ENCODE measurements at regions not wholly inside any gene's neighbourhood (a gene's known extent, or its start where the extent isn't known, plus 50 kb on each side); places are given as distances from the start of the nearest gene placed in this dataset.

DNA sequence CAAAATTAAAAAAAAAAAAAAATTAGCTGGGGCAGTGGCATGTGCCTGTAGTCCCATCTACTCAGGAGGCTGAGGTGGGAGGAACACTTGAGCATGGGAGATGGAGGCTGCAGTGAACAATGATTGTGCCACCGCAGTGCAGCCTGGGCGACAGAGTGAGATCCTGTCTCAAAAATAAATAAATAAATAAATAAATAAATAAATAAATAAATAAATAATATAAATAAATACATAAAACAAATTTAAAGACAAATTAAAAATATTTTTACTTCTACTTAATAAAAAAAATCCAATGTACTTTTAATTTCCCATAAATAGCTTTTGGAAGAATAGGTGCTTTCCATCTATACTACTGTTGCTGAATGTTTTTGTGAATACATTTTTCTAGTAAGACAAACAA is 598.4 kb upstream of the EDIL3 start:
- TF ChIP-seq, protein P1, sequence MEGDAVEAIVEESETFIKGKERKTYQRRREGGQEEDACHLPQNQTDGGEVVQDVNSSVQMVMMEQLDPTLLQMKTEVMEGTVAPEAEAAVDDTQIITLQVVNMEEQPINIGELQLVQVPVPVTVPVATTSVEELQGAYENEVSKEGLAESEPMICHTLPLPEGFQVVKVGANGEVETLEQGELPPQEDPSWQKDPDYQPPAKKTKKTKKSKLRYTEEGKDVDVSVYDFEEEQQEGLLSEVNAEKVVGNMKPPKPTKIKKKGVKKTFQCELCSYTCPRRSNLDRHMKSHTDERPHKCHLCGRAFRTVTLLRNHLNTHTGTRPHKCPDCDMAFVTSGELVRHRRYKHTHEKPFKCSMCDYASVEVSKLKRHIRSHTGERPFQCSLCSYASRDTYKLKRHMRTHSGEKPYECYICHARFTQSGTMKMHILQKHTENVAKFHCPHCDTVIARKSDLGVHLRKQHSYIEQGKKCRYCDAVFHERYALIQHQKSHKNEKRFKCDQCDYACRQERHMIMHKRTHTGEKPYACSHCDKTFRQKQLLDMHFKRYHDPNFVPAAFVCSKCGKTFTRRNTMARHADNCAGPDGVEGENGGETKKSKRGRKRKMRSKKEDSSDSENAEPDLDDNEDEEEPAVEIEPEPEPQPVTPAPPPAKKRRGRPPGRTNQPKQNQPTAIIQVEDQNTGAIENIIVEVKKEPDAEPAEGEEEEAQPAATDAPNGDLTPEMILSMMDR (conservative IDR thresholded peaks at IDR 0.05; ENCODE audit: low read length): no peak
- no peak for TF ChIP-seq EZH2phosphoT487 (IDR thresholded peaks at IDR 0.05; ENCODE audit: borderline replicate concordance)

Data from Loucy (cell line).